GM12865 (cell line): ENCODE measurements at regions not wholly inside any gene's neighbourhood (a gene's known extent, or its start where the extent isn't known, plus 50 kb on each side); places are given as distances from the start of the nearest gene placed in this dataset.
"Not testable (repeated sequence)": the region's sequence is repeated elsewhere in the genome, so short reads cannot be mapped to it uniquely, and the experiment has no call there.

ENCODE experiments used
- DNase-seq: peaks from one replicate; pipeline ENCODE4 v3.0.0; 2010; ENCODE audit warnings: low read depth
- H3K4me3 ChIP-seq: 2 replicates; pipeline ENCODE4 v1.5.1; 2011; ENCODE audit warnings: mild to moderate bottlenecking, low read depth, low read length, control low read depth
- CTCF ChIP-seq: IDR thresholded peaks from 2 replicates; pipeline ENCODE4 v1.5.1; 2011; ENCODE audit warnings: low read length, control low read depth, low read depth, inconsistent platforms; ENCODE audit not compliant: insufficient read depth; ENCODE audit errors: missing control alignments

GRCh38 chr2:14999114-14999661, 366.7 kb downstream of the LRATD1 start:
- TF ChIP-seq CTCF, result no peak
- DNase-seq, result no peak
- H3K4me3 ChIP-seq, result no peak overlapping the region

DNA sequence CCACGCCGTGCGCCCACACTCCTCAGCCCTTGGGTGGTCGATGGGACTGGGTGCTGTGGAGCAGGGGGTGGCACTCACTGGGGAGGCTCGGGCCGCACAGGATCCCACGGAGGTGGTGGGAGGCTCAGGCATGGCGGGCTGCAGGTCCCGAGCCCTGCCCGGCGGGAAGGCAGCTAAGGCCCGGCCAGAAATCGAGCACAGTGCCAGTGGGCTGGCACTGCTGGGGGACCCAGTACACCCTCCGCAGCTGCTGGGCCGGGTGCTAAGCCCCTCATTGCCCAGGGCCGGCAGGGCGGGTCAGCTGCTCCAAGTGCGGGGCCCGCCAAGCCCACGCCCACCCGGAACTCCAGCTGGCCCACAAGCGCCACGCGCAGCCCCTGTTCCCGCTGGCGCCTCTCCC, 370.0 kb downstream of the LRATD1 start:
- DNase-seq, H3K4me3 ChIP-seq: not testable (repeated sequence)

DNA sequence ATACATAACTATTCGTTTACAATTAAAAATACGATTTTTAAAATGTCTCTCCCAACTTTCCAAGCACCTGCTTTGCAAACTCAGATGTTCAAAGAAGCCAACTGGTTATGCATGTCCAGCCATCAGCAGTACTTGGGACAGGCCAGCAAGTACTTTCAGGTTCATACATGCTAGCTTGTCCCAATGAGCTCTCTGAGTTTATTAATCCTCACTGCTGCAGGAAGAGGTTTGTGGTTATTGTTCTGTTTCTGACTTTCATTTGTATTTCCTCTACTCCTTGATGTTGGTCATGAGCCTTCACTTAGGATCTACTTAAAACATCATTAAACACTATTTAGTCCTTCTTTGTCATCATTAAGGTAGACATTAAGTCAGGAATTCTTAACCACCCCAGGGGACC, 374.1 kb downstream of the LRATD1 start:
- H3K4me3 ChIP-seq, result no peak overlapping the region
- TF ChIP-seq CTCF, result no peak
- DNase-seq, result peak; percentile 45

- H3K4me3 ChIP-seq, result no peak overlapping the region
- no peak for TF ChIP-seq CTCF
- DNase-seq, result no peak
These were observed 377.2 kb downstream of the LRATD1 start for GRCh38 chr2:15009681-15010080.

- no peak for TF ChIP-seq CTCF
- no peak overlapping the region for H3K4me3 ChIP-seq
- DNase-seq, result peak; percentile 28
These were observed 377.8 kb downstream of the LRATD1 start for GRCh38 chr2:15010346-15010745.

- no peak overlapping the region for H3K4me3 ChIP-seq
- DNase-seq, result no peak
- TF ChIP-seq CTCF, result no peak
These were observed 386.3 kb downstream of the LRATD1 start for GRCh38 chr2:15018814-15019213.

DNA sequence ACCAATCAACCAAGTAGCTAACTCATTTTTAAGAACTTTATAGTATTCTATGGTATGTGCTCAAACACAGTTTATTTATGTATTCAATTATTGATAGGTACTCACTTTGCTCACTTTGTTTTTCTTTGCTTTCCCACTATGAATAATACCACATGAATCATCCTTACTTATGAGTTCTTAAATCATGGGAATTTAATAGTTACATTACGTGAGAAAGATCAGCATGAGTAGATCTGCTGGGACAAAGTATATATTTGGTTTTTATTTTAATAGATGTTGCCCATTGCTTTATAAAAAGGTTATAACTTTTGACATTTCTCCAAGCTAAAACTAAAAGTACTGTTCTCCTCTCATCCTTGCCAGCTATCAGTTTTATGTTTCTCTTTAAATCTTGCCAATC, 390.7 kb downstream of the LRATD1 start:
- TF ChIP-seq CTCF, result no peak
- no peak overlapping the region for H3K4me3 ChIP-seq
- DNase-seq, result no peak

DNA sequence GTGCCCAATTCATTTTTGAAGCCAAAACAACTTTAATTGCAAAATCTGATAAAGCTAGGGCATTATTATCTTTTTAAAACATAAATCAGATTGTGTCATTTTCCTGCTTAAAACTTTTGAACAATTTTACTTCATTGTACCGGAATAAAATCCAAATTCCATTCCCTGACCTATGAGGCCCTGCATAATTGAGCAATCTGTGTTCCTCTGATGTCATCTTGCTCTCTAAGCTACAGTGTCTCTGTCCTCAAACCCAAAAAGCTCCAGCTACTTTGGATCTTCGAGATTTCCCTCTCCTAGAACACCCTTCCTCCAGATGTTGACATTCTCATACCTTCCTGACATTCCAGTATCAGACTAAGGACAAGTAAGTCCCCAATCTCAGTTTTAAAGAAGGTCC, 395.9 kb downstream of the LRATD1 start:
- no peak for TF ChIP-seq CTCF
- no peak for DNase-seq

More for the DNA sequence above, 395.9 kb downstream of the LRATD1 start:
- no peak overlapping the region for H3K4me3 ChIP-seq
